NCI-H510A (cell line): ENCODE measurements at regions not wholly inside any gene's neighbourhood (a gene's known extent, or its start where the extent isn't known, plus 50 kb on each side); places are given as distances from the start of the nearest gene placed in this dataset.
"Not testable (repeated sequence)": the region's sequence is repeated elsewhere in the genome, so short reads cannot be mapped to it uniquely, and the experiment has no call there.

ENCODE experiments used
- DNase-seq: peaks from one replicate; lab custom pipeline; 2025; lab: John Stamatoyannopoulos, UW

- DNase-seq, result not testable (repeated sequence)
Observed at GRCh38 chr12:102666176-102666575, 185.8 kb upstream of the IGF1 start.

- no peak for DNase-seq
Observed at GRCh38 chr12:102659200-102659911, 179.0 kb upstream of the IGF1 start.

- DNase-seq, result no peak
Observed at GRCh38 chr12:102653406-102653805, 173.0 kb upstream of the IGF1 start.

DNA sequence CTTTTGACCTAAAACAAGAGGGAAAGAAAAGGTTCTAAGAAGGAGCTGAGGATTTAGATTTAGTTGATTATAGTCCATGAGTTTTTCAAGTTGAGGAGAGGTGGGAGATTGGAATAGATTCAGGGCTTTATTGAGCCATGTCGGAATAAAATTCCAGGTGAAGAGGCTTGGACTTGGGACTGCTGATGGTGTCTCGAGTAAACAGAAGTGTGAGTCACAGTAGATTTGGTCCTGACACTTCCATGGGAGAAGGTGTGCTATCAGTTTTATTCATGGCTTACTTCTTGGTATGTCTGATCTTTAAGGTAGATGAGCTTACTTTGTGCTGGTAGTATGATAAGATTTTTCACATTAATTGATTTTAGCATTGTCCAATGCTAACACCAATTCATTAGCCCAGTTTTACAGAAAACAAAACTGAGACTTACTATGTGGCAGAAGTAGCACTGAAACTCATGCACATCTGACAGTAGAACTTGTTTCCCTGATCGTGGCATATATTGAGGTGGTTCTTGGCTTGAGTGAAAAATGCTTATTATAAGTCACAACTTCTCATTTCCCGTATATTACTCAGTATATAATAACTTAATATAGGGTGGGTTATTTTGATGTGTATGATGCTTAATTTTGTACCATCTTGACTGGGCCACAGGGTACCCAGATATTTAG is 172.4 kb upstream of the IGF1 start:
- no peak for DNase-seq

GRCh38 chr12:102645968-102646367 is 165.6 kb upstream of the IGF1 start:
- no peak for DNase-seq

GRCh38 chr12:102643879-102644575 is 163.7 kb upstream of the IGF1 start:
- no peak for DNase-seq

DNA sequence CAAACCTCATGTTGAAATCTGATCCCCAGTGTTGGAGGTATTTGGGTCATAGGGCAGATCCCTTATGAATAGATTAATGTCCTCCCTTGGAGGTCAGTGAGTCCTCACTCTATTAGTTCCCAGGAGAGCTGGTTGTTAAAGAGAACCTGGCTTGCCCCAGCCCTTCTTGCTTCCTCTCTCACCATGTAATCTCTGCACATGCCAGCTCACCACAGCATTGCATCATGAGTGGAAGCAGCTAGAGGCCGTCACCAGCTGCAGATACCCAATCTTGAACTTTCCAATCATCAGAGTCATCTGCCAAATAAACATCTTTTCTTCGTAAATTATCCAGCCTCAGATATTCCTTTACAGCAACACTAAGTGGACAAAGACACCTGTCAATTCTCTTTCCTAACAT is 161.8 kb upstream of the IGF1 start:
- DNase-seq, result no peak

DNA sequence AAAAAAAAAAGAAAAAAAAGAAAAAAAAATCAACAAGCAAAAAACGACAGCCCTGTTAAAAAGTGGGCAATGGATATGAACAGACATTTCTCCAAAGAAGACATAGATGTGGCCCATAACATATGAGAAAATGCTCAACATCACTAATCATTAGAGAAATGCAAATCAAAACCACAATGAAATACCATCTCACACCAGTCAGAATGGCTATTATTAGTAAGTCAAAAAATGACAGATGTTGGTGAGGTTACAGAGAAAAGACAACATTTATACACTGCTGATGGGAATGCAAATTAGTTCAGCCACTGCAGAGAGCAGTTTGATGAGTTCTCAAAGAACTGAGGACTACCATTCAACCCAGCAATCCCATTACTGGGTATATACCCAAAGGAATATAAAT is 160.3 kb upstream of the IGF1 start:
- DNase-seq, result not testable (repeated sequence)

DNA sequence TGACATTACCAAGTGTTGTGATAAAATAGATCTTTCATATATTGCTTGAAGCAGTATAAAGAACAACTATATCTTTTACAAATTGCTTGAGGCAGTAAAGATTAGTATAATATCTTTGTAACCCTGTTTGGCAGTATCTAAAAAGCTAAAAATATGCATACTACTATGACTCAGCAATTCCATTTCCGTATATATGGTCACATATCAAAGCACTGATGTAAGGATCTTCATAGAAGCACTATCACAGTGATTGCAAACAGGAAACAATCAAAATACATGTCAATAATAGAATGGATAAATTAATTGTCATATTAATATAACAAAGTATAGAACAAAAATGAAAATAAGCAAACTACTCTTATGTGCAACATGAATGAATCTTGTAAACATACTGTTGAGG is 158.4 kb upstream of the IGF1 start:
- no peak for DNase-seq

GRCh38 chr12:102633981-102634605 is 153.7 kb upstream of the IGF1 start:
- no peak for DNase-seq

GRCh38 chr12:102631274-102631673 is 150.9 kb upstream of the IGF1 start:
- DNase-seq, result no peak

GRCh38 chr12:102629262-102629888 is 149.0 kb upstream of the IGF1 start:
- no peak for DNase-seq

DNA sequence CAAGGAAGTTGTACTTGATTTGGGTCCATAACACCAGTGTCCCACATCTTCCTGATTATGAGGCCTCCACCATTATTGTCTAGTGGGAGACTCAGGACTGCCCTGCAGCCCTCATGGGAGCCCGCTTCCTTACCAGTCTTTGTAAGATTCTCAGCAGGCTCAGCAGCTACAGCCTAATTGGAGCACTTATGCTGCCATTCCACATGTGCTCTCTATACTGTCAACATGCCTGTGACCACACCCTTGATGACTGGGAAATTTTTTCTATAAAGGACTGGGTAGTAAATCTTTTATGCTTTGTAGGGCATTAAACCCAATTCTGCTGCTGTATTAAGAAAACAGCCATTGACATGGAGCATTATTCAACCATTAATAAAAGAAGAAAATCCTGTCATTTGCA is 145.5 kb upstream of the IGF1 start:
- no peak for DNase-seq

GRCh38 chr12:102622618-102623017 is 142.3 kb upstream of the IGF1 start:
- DNase-seq, result no peak

GRCh38 chr12:102618197-102618877 is 138.0 kb upstream of the IGF1 start:
- no peak for DNase-seq

GRCh38 chr12:102616692-102617091 is 136.3 kb upstream of the IGF1 start:
- no peak for DNase-seq

DNA sequence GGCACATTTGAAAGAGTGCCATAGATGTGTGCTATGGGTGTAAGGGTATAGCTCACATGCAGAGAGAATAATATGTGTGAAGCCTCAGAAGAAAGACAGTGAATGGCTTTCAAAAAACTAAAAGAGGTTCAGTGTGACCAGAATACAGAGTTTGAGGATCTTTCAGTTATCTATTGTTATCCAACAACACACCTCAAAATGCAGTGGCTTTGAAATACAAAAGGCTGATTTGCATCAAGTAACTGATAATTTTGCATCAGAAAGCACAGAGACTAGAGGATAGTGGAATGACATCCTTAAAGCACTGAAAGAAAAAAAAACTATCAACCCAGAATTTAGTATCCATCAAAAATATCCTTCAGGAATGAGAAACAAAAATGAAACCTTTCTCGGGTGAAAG is 131.6 kb upstream of the IGF1 start:
- no peak for DNase-seq

- no peak for DNase-seq
Observed at GRCh38 chr12:102609996-102610395, 129.6 kb upstream of the IGF1 start.

DNA sequence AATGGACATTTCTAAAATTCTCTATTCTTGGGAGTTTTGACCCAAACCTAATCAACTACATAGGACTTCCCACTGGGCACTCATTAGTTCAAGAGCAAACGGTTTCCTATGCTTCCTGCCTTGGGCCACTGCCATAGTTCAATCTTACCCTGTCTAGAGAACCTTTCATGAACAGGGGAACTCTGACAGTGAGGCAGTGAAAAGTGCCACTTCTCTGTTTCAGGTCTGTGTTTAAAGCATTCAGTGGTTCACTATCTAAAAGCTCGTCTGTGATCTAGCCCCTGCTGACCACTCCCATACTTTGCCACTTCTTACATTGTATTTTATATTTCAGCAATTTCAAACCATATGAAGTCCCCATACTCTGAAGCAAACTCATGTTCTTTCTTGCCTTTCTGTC is 122.7 kb upstream of the IGF1 start:
- no peak for DNase-seq

- DNase-seq, result no peak
Observed at GRCh38 chr12:102602521-102602920, 122.2 kb upstream of the IGF1 start.

DNA sequence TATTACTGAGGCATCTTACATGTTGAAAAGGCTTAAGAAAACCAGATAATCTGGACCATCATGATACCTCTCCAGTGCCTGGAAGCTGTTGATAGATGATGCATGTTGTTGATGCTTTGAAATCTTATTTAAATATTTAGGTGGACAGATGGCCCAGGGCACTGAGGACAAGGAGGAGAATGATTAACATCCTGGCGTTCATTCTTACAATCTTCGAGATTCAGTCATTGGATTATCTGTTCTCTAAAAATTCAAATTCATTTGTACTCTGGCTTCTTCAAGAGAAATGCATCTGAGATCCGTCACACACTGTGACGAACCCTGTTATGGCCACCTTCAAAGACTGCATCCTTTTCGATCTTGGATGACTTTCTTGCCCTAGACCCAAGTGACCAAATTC is 121.3 kb upstream of the IGF1 start:
- DNase-seq, result no peak

GRCh38 chr12:102596687-102597086 is 116.3 kb upstream of the IGF1 start:
- no peak for DNase-seq
